ENCODE measurements at regions not wholly inside any gene's neighbourhood (a gene's known extent, or its start where the extent isn't known, plus 50 kb on each side); places are given as distances from the start of the nearest gene placed in this dataset.
A peak's percentile ranks its signal among the peaks of the same experiment; 100 is the strongest.

DNA sequence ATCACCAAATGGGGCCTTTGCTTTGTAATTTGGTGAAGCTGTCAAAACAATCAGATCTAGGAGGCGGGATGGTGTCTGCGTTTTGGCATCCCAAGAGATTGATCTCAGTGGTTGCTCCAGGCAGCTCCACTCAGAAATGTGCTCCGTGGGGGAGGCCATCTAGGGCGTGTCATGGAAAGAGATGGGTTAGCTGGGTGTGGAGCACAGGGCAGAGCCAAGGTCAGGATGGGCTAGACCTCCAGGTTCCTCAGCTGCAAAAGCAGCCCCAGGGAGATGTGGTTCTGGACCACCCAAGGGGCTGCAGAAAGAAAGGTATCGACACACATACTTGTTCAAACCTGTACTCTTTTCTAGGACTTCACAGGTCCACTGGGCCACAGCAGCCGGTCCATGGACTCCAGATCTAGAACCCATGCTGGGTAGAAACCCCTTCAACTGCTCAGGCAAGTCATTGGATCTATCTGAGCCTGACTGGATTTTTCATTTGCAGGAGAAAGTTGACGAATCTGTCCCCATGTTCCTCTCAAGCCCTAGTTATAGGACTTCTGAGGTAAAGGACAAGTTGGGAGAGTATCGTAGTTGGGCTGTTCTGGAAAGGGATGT is 270.2 kb upstream of the RPL38 start:
- no peak for DNase-seq (ENCODE audit: low spot score in 2 of 2)
- no peaks in the 10 kb centered on the region for H3K4me1 ChIP-seq
- intact Hi-C loops (cut with DNase I; ENCODE audit: low total_unique reads): no loop called here
- H3K27me3 ChIP-seq: peaks cover 0 to 4% of the 10 kb centered on the region in 2 donors
- no peak overlapping the region for H3K4me3 ChIP-seq
- H3K27ac ChIP-seq: no peak overlapping the region
- H3K9me3 ChIP-seq: peaks cover 0 to under 1% of the 10 kb centered on the region in 2 donors
- H3K36me3 ChIP-seq: no peaks in the 10 kb centered on the region
- TF ChIP-seq POLR2A (IDR thresholded peaks at IDR 0.05) (no peak), POLR2AphosphoS5 (IDR thresholded peaks at IDR 0.05) (no peak)
- TF ChIP-seq, protein P1, sequence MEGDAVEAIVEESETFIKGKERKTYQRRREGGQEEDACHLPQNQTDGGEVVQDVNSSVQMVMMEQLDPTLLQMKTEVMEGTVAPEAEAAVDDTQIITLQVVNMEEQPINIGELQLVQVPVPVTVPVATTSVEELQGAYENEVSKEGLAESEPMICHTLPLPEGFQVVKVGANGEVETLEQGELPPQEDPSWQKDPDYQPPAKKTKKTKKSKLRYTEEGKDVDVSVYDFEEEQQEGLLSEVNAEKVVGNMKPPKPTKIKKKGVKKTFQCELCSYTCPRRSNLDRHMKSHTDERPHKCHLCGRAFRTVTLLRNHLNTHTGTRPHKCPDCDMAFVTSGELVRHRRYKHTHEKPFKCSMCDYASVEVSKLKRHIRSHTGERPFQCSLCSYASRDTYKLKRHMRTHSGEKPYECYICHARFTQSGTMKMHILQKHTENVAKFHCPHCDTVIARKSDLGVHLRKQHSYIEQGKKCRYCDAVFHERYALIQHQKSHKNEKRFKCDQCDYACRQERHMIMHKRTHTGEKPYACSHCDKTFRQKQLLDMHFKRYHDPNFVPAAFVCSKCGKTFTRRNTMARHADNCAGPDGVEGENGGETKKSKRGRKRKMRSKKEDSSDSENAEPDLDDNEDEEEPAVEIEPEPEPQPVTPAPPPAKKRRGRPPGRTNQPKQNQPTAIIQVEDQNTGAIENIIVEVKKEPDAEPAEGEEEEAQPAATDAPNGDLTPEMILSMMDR (IDR thresholded peaks at IDR 0.05): no peak

DNA sequence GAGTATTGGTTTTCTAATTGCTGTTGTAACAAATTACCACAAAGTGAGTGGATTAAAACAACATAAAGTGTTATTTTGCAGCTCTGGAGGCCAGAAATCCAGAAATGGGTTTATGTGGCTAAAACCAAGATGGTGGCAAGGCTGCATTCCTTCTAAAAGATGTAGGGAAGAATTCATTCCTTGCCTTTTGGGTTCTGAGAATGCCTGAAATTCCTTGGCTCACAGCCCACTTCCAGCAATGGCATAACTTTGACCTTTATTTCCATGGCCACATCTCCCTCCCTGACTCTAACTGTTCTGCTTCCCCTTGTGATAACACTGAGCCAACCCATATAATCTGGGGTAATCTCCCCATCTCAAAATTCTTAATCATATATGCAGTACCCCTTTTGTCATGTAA is 269.6 kb upstream of the RPL38 start:
- TF ChIP-seq POLR2AphosphoS5 (IDR thresholded peaks at IDR 0.05) (no peak), POLR2A (IDR thresholded peaks at IDR 0.05) (no peak)
- TF ChIP-seq, protein P1 (IDR thresholded peaks at IDR 0.05): no peak
- intact Hi-C loops (cut with DNase I; ENCODE audit: low total_unique reads): no loop called here
- Histone ChIP-seq H3K4me3 (no peak overlapping the region), H3K4me1 (no peaks in the 10 kb centered on the region), H3K36me3 (no peaks in the 10 kb centered on the region), H3K9me3 (no peaks in the 10 kb centered on the region), H3K27me3 (peaks cover 0 to 4% of the 10 kb centered on the region in 2 donors), H3K27ac (no peak overlapping the region)
- no peak for DNase-seq (ENCODE audit: low spot score in 2 of 2)

DNA sequence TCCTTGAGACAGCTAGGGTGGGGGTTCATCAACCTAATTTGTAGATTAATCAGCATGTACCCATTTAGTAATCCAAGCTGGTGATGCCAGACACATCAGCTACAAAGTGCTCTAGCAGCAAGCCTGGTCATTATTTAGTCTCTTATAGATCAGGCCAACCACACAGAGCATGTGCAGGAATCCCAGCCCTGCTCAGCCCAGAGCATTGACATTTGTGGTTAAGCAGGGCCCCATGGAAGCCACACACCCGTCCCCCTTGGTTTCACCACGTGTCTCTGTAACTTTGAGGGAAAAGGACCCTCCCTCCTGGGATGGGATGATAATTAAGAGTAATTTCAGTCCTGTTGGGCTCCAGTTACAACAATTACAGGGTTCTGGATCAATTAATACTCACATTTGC is 268.8 kb upstream of the RPL38 start:
- Histone ChIP-seq H3K4me3 (no peak overlapping the region), H3K36me3 (no peaks in the 10 kb centered on the region), H3K27me3 (peaks cover 0 to 4% of the 10 kb centered on the region in 2 donors), H3K27ac (no peak overlapping the region), H3K4me1 (no peaks in the 10 kb centered on the region), H3K9me3 (no peaks in the 10 kb centered on the region)
- no peak for DNase-seq (ENCODE audit: low spot score in 2 of 2)
- TF ChIP-seq POLR2A (IDR thresholded peaks at IDR 0.05) (no peak), POLR2AphosphoS5 (IDR thresholded peaks at IDR 0.05) (peak in 1 of 3 donors; percentile 15)
- intact Hi-C loops (cut with DNase I; ENCODE audit: low total_unique reads): no loop called here

DNA sequence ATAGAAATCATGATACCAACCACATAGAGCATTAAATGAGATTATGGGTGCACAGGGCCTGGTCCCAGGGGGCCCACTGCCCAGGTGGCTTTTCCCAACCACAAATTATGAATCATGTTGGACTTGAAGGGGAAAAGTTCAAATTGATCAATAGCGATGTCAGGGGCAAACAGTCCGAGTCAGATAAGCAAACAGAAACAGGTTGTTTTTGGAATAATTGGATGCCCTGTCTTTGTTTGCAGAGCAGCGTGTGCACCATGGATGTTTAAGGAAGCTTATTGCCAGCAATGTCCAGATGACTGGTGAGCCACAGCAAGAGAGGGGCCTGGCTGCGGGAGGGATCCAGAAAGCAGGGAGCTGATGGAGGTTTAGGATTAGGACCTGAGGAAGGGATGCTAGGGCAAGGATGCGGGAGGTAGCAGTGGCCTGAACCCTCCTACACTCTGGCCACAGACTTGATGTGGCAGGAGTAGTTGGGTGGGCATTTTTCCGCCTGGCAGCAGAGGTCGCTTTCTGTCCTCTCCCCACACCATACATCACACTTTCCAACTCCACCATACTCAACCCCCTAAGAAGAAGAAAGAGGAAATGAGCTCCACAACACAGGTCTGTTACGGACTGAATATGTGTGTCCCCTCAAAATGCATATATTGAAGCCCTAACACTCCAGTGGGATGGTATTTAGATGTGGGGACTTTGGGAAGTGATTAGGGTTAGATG is 266.4 kb upstream of the RPL38 start:
- H3K9me3 ChIP-seq: no peaks in the 10 kb centered on the region
- no peaks in the 10 kb centered on the region for H3K4me1 ChIP-seq
- H3K4me3 ChIP-seq: no peak overlapping the region
- intact Hi-C loops (cut with DNase I; ENCODE audit: low total_unique reads): no loop called here
- H3K27ac ChIP-seq: no peak overlapping the region
- no peaks in the 10 kb centered on the region for H3K36me3 ChIP-seq
- no peak for DNase-seq (ENCODE audit: low spot score in 2 of 2)
- no peaks in the 10 kb centered on the region for H3K27me3 ChIP-seq
- TF ChIP-seq POLR2AphosphoS5 (IDR thresholded peaks at IDR 0.05) (no peak), POLR2A (IDR thresholded peaks at IDR 0.05) (no peak)
- TF ChIP-seq, protein P1 (IDR thresholded peaks at IDR 0.05): no peak

DNA sequence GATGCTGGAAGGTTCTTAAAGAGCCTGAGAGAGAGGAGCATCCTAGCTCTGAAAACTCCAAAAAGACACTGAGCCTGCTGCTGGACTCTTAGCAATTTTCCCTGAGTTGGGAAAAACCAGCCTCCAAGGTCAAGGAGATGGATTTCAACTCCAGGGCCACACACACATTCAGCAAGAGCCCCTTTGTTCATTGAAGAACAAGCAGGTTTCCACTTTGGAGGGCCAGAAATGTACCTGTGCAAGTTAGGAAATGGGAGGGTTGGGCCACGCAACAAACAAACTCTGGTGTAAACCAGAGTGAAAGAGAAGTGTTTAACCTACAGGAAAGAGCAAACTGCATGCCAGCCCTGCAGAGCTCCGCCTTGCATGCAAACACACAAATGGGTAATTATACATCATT is 264.8 kb upstream of the RPL38 start:
- no peak overlapping the region for H3K4me3 ChIP-seq
- DNase-seq (ENCODE audit: low spot score in 2 of 2): no peak
- no peaks in the 10 kb centered on the region for H3K27me3 ChIP-seq
- intact Hi-C loops (cut with DNase I; ENCODE audit: low total_unique reads): no loop called here
- TF ChIP-seq POLR2AphosphoS5 (IDR thresholded peaks at IDR 0.05) (no peak), POLR2A (IDR thresholded peaks at IDR 0.05) (no peak)
- TF ChIP-seq, protein P1 (IDR thresholded peaks at IDR 0.05): no peak
- H3K9me3 ChIP-seq: no peaks in the 10 kb centered on the region
- no peaks in the 10 kb centered on the region for H3K36me3 ChIP-seq
- no peak overlapping the region for H3K27ac ChIP-seq
- no peaks in the 10 kb centered on the region for H3K4me1 ChIP-seq

All from breast epithelium (tissue), 4 donors.